Cardiac muscle cell (in vitro differentiated cells and primary cell): ENCODE measurements at regions not wholly inside any gene's neighbourhood (a gene's known extent, or its start where the extent isn't known, plus 50 kb on each side); places are given as distances from the start of the nearest gene placed in this dataset.
A peak's percentile ranks its signal among the peaks of the same experiment; 100 is the strongest.

Experiments
- DNase-seq, 2 donors: peaks; one replicate each; pipeline versions ENCODE4 v3.0.0 to v3.0.0-alpha.2; 2010 to 2017; ENCODE audit warnings: low read depth in 1 of 2, low spot score in 1 of 2
- H3K27ac ChIP-seq: fragments of 200-600 bp; sonication (generic); 2 replicates; pipeline ENCODE4 v1.5.1; 2016
- H3K27me3 ChIP-seq: fragments of 200-600 bp; sonication (generic); 2 replicates; pipeline ENCODE4 v1.6.0; 2016; ENCODE audit warnings: control low read depth
- H3K36me3 ChIP-seq: fragments of 200-600 bp; sonication (generic); 2 replicates; pipeline ENCODE4 v1.5.1; 2016; ENCODE audit warnings: control low read depth
- H3K4me1 ChIP-seq: fragments of 200-600 bp; sonication (generic); 2 replicates; pipeline ENCODE4 v1.8.1; 2017; ENCODE audit warnings: low read depth, mild to moderate bottlenecking, mixed run types
- H3K4me3 ChIP-seq: fragments of 200-600 bp; sonication (generic); 2 replicates; pipeline ENCODE4 v1.5.1; 2016; ENCODE audit warnings: mild to moderate bottlenecking
- H3K9me3 ChIP-seq: fragments of 200-600 bp; sonication (generic); 2 replicates; pipeline ENCODE4 v1.5.1; 2017; ENCODE audit warnings: low read depth, mild to moderate bottlenecking, control low read depth
- CTCF ChIP-seq: IDR thresholded peaks from 2 replicates; pipeline ENCODE4 v1.5.1; 2012; ENCODE audit warnings: low read depth, mild to moderate bottlenecking, low read length

- no peak for TF ChIP-seq CTCF
- Histone ChIP-seq H3K36me3 (no peaks in the 10 kb centered on the region), H3K9me3 (no peaks in the 10 kb centered on the region)
Observed at GRCh38 chr13:88866195-88866594, 1195.0 kb downstream of the SLITRK5 start.

GRCh38 chr13:88883741-88884140, 1212.6 kb downstream of the SLITRK5 start:
- DNase-seq, result no peak
- Histone ChIP-seq H3K27me3 (no peaks in the 10 kb centered on the region), H3K27ac (no peak overlapping the region), H3K36me3 (no peaks in the 10 kb centered on the region), H3K9me3 (no peaks in the 10 kb centered on the region), H3K4me3 (no peak overlapping the region), H3K4me1 (no peaks in the 10 kb centered on the region)
- TF ChIP-seq CTCF, result no peak

More at GRCh38 chr13:88866195-88866594, 1195.0 kb downstream of the SLITRK5 start:
- DNase-seq, result no peak
- no peaks in the 10 kb centered on the region for H3K4me1 ChIP-seq
- no peaks in the 10 kb centered on the region for H3K27me3 ChIP-seq
- no peak overlapping the region for H3K27ac ChIP-seq
- no peak overlapping the region for H3K4me3 ChIP-seq

GRCh38 chr13:88887045-88887662, 1216.0 kb downstream of the SLITRK5 start:
- Histone ChIP-seq H3K36me3 (no peaks in the 10 kb centered on the region), H3K27me3 (no peaks in the 10 kb centered on the region), H3K9me3 (no peaks in the 10 kb centered on the region), H3K4me1 (no peaks in the 10 kb centered on the region), H3K27ac (no peak overlapping the region), H3K4me3 (no peak overlapping the region)
- peak in 1 of 2 donors; percentile 2 for DNase-seq
- no peak for TF ChIP-seq CTCF

- DNase-seq, result no peak
- Histone ChIP-seq H3K36me3 (no peaks in the 10 kb centered on the region), H3K4me1 (no peaks in the 10 kb centered on the region), H3K27me3 (no peaks in the 10 kb centered on the region), H3K27ac (no peak overlapping the region), H3K4me3 (no peak overlapping the region), H3K9me3 (no peaks in the 10 kb centered on the region)
- TF ChIP-seq CTCF, result no peak
Observed at GRCh38 chr13:88895261-88895941, 1224.2 kb downstream of the SLITRK5 start.

- H3K27me3 ChIP-seq, result no peaks in the 10 kb centered on the region
- no peak for DNase-seq
- no peak for TF ChIP-seq CTCF
- H3K36me3 ChIP-seq, result no peaks in the 10 kb centered on the region
- H3K9me3 ChIP-seq, result no peaks in the 10 kb centered on the region
- no peaks in the 10 kb centered on the region for H3K4me1 ChIP-seq
- no peak overlapping the region for H3K27ac ChIP-seq
- no peak overlapping the region for H3K4me3 ChIP-seq
Observed at GRCh38 chr13:88896466-88896865, 1225.3 kb downstream of the SLITRK5 start.
